ENCODE measurements at regions not wholly inside any gene's neighbourhood (a gene's known extent, or its start where the extent isn't known, plus 50 kb on each side); places are given as distances from the start of the nearest gene placed in this dataset.

DNA sequence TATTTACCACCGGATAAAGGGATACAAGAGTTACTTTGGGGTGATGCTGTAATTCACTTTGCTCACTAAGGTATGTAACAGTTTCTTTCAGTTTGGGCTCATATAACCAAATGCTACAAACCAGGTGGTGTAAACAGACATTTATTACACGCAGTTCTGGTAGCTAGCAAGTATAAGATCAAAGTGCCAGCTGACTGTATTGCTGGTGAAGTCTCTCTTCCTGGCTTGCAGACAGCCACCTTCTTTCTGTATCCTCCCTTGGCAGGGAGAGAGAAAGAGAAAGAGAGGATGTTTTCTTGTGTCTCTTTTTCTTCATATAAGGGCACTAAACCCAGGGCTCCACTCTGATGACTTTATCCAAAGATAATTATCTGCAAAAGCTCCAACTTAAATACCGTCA is 552.5 kb upstream of the FTMT start:
- TF ChIP-seq, protein P1, sequence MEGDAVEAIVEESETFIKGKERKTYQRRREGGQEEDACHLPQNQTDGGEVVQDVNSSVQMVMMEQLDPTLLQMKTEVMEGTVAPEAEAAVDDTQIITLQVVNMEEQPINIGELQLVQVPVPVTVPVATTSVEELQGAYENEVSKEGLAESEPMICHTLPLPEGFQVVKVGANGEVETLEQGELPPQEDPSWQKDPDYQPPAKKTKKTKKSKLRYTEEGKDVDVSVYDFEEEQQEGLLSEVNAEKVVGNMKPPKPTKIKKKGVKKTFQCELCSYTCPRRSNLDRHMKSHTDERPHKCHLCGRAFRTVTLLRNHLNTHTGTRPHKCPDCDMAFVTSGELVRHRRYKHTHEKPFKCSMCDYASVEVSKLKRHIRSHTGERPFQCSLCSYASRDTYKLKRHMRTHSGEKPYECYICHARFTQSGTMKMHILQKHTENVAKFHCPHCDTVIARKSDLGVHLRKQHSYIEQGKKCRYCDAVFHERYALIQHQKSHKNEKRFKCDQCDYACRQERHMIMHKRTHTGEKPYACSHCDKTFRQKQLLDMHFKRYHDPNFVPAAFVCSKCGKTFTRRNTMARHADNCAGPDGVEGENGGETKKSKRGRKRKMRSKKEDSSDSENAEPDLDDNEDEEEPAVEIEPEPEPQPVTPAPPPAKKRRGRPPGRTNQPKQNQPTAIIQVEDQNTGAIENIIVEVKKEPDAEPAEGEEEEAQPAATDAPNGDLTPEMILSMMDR (IDR thresholded peaks at IDR 0.05): no peak
- TF ChIP-seq ZFX (IDR thresholded peaks at IDR 0.05; ENCODE audit: borderline replicate concordance): no peak
- H3K27ac ChIP-seq: no peak overlapping the region

DNA sequence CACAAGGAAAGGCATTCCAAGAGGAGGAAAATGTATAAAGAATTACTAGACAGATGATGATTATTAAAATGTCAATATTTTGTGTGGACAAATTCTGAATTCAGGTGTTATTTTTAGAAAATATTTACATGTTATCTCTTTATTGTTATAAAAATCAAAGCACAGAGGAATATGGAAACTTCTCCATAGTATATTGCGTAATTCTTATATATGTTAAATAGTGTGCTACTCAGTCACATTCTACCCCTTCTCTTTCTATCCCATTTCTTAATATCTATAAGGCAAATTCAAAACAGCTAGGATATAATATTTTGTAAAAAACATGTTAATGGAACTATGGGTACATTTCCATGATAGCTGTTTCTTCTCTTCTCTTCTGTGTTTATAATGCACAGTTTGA is 546.8 kb upstream of the FTMT start:
- TF ChIP-seq, protein P1 (IDR thresholded peaks at IDR 0.05): no peak
- TF ChIP-seq ZFX (IDR thresholded peaks at IDR 0.05; ENCODE audit: borderline replicate concordance): no peak
- no peak overlapping the region for H3K27ac ChIP-seq

DNA sequence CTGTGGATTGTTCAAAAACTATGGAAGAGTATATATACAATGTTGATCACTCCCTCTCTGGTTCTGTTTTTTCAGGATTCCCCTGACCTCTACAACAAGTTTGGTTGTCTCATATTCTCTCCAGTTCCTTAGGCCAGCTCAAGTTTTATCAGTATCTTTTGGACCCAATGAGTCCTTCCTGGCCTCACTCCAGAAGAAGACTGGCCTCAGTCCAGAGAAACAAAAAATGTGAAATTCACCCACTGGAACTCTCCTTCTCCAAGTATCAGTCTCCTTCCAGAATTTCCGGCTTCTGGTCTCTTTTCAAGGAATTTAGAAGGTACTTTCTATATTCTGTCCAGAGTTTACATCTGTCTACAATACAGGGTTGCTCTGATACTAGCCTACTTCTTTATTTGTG is 537.8 kb upstream of the FTMT start:
- TF ChIP-seq, protein P1 (IDR thresholded peaks at IDR 0.05): no peak
- TF ChIP-seq ZFX (IDR thresholded peaks at IDR 0.05; ENCODE audit: borderline replicate concordance): no peak

DNA sequence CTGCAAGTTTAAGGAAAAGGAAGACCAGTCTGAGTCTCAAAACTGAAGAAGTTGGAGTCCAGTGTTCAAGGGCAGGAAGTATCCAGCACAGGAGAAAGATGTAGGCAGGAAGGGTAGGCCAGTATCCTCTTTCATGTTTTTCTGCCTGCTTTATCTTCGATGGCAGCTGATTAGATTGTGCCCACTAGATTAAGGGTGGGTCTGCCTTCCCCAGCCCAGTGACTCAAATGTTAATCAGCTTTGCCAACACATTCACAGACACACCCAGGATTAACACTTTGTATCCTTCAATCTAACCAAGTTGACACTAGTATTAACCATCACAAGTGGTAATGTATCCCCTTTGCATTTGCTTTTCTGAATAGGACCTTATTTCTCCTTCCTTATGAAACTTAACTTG is 535.9 kb upstream of the FTMT start:
- H3K27ac ChIP-seq: no peak overlapping the region
- TF ChIP-seq, protein P1 (IDR thresholded peaks at IDR 0.05): no peak
- TF ChIP-seq ZFX (IDR thresholded peaks at IDR 0.05; ENCODE audit: borderline replicate concordance): no peak

More for the DNA sequence above, 537.8 kb upstream of the FTMT start:
- no peak overlapping the region for H3K27ac ChIP-seq

DNA sequence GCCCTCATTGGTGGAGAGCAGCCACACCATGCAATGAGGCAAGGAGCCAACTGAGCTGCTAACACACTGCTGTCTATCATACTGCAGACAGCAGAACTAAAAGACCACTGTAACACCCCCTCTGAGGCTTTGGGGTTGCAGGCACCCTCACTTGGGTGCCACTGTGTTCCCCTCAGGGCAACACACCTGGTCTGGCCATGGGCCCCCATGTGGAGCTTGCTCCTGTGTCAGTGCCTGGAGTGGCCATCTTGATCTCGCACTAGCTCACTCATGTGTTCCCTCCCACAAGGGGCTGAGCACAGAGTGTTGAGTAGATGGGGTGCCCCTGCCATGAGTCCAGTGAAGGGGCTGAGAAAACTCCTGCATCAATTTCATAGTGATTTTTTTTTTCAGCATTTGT is 532.4 kb upstream of the FTMT start:
- TF ChIP-seq, protein P1 (IDR thresholded peaks at IDR 0.05): no peak
- TF ChIP-seq ZFX (IDR thresholded peaks at IDR 0.05; ENCODE audit: borderline replicate concordance): no peak
- no peak overlapping the region for H3K27ac ChIP-seq

DNA sequence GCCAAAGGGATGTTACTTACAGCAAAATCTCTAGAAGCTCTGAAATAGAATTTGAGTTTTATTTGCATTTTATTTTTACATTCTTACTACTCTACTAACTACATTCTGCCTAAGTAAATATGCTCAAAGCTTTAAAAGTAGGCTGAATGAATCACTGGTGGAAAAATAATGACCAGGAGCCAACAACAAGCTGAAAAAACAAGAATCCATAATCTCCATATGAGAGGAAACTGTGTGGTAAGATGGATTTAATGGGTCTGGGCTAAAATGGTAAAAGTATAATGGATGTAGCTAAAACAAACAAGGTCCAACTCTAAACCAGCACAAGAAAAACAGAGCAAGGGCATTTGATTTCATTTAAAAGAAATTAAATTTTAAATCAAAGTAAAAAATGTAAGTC is 525.8 kb upstream of the FTMT start:
- no peak overlapping the region for H3K27ac ChIP-seq
- TF ChIP-seq, protein P1 (IDR thresholded peaks at IDR 0.05): no peak
- no peak for TF ChIP-seq ZFX (IDR thresholded peaks at IDR 0.05; ENCODE audit: borderline replicate concordance)

DNA sequence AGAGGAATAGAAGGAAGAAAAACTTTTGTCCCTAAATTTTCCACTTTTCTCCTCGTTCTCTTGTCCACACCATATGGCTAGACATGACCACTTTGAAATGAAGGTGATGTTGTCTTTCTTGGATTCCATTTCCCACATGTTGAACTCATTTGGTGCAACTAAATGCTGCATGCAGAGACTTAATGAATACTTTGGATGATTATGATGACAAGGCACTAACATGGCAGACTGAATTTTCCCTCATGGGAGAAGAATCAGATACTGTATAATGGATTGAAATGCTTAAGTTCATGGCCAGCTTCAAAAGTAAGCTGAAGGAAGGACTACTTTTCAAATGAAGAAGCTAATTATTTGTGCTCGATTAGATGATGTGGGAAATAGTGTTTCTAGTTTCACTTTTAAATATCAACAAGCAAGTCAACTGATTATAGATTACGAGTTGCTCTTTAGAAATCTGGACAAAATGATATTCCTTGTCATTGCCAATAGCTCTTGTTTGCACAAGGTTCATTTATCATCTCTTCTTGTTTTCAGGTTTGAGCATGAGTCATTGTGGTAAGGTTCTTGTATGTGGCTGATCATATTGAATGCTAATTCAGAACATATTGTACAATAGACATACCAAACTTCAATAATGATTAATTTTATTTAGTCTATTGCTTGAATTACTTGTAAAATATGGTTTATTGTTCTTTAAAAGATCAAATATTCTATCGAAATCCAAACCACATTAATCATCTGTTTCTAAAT is 501.3 kb upstream of the FTMT start:
- TF ChIP-seq, protein P1 (IDR thresholded peaks at IDR 0.05): no peak
- no peak for TF ChIP-seq ZFX (IDR thresholded peaks at IDR 0.05; ENCODE audit: borderline replicate concordance)
- no peak overlapping the region for H3K27ac ChIP-seq

Measured in 22Rv1 (cell line).